HUES48 (cell line): ENCODE measurements at regions not wholly inside any gene's neighbourhood (a gene's known extent, or its start where the extent isn't known, plus 50 kb on each side); places are given as distances from the start of the nearest gene placed in this dataset.

Source experiments
- H3K27ac ChIP-seq: one replicate; pipeline ENCODE4 v1.7.0; 2013; ENCODE audit warnings: low read depth, low read length, inconsistent platforms
- H3K27me3 ChIP-seq: 2 replicates; pipeline ENCODE4 v1.6.1; 2013; ENCODE audit warnings: mild to moderate bottlenecking, low read length; ENCODE audit not compliant: control insufficient read depth, insufficient read depth
- H3K36me3 ChIP-seq: 2 replicates; pipeline ENCODE4 v1.6.1; 2013; ENCODE audit warnings: low read length; ENCODE audit not compliant: control insufficient read depth, insufficient read depth
- H3K4me1 ChIP-seq: 2 replicates; pipeline ENCODE4 v1.6.1; 2013; ENCODE audit warnings: mild to moderate bottlenecking, low read length; ENCODE audit not compliant: control insufficient read depth, insufficient read depth
- H3K4me3 ChIP-seq: 2 replicates; pipeline ENCODE4 v1.5.1; 2013; ENCODE audit warnings: mild to moderate bottlenecking, low read depth, low read length
- H3K9ac ChIP-seq: 2 replicates; pipeline ENCODE4 v1.6.1; 2013; ENCODE audit warnings: mild to moderate bottlenecking, low read depth, low read length, moderate library complexity
- H3K9me3 ChIP-seq: 2 replicates; pipeline ENCODE4 v1.6.1; 2013; ENCODE audit warnings: low read length; ENCODE audit not compliant: control insufficient read depth, insufficient read depth

- peaks cover 8% of the 10 kb centered on the region; the same call in 1 of the 2 replicates for H3K4me1 ChIP-seq
- H3K4me3 ChIP-seq = no peak overlapping the region
- H3K9ac ChIP-seq = no peak overlapping the region
- no peaks in the 10 kb centered on the region for H3K9me3 ChIP-seq
- no peaks in the 10 kb centered on the region for H3K36me3 ChIP-seq
- no peak overlapping the region for H3K27ac ChIP-seq
- H3K27me3 ChIP-seq = no peaks in the 10 kb centered on the region
Observed at GRCh38 chr13:107531816-107532215, 683.5 kb downstream of the LIG4 start.

DNA sequence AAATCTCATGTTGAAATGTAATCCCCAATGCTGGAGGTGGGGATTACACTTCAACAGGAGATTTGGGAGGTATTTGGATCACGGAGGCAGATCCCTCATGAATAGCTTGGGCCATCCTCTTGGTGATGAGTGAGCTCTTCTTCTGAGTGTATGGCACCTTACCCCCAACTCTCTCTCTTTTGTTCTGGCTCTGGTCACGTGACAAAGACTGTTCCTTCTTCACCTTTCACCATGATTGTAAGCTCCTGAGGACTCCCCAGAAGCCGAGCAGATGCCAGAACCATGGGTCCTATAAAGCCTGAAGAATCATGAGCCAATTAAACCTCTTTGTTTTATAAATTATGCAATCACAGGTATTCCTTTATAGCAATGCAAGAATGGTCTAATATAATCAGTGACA is 684.2 kb downstream of the LIG4 start:
- Histone ChIP-seq H3K27ac (no peak overlapping the region), H3K9me3 (no peaks in the 10 kb centered on the region), H3K4me3 (no peak overlapping the region), H3K4me1 (peaks cover 8% of the 10 kb centered on the region; the same call in 1 of the 2 replicates), H3K9ac (no peak overlapping the region), H3K36me3 (no peaks in the 10 kb centered on the region), H3K27me3 (no peaks in the 10 kb centered on the region)

GRCh38 chr13:107529035-107529434 is 686.3 kb downstream of the LIG4 start:
- Histone ChIP-seq H3K9me3 (no peaks in the 10 kb centered on the region), H3K27me3 (no peaks in the 10 kb centered on the region), H3K9ac (no peak overlapping the region), H3K4me3 (no peak overlapping the region), H3K36me3 (no peaks in the 10 kb centered on the region), H3K4me1 (peaks cover 8% of the 10 kb centered on the region; the same call in 1 of the 2 replicates), H3K27ac (no peak overlapping the region)

DNA sequence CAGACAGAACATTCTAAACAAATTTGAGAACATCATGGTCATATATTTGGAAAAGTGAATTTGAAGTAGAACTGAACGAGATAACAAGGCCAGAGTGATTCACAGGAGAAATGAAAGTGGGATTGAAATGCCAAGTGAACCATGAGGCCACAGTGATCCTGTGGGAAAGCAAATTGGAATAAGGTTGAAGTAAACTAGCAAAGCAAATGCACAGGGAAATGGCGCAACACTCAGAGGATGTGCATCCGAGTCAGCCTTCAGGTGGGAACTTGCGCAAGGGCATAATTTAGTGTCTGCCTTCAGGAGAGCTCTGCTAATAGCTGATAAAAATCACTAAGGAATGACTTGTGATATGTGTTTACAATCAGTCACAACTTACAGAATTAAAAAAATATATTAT is 696.6 kb downstream of the LIG4 start:
- Histone ChIP-seq H3K36me3 (no peaks in the 10 kb centered on the region), H3K27ac (no peak overlapping the region), H3K4me3 (no peak overlapping the region), H3K27me3 (no peaks in the 10 kb centered on the region), H3K9me3 (no peaks in the 10 kb centered on the region), H3K9ac (no peak overlapping the region), H3K4me1 (no peaks in the 10 kb centered on the region; the same call in 1 of the 2 replicates)

GRCh38 chr13:107518292-107518691 is 697.0 kb downstream of the LIG4 start:
- H3K27ac ChIP-seq = no peak overlapping the region
- no peak overlapping the region for H3K9ac ChIP-seq
- no peaks in the 10 kb centered on the region; the same call in 1 of the 2 replicates for H3K4me1 ChIP-seq
- no peaks in the 10 kb centered on the region for H3K9me3 ChIP-seq
- H3K27me3 ChIP-seq = no peaks in the 10 kb centered on the region
- no peaks in the 10 kb centered on the region for H3K36me3 ChIP-seq
- H3K4me3 ChIP-seq = no peak overlapping the region

- H3K4me1 ChIP-seq = peaks cover 6% of the 10 kb centered on the region
- no peak overlapping the region for H3K27ac ChIP-seq
- H3K9me3 ChIP-seq = no peaks in the 10 kb centered on the region
- H3K4me3 ChIP-seq = no peak overlapping the region
- no peak overlapping the region for H3K9ac ChIP-seq
- H3K36me3 ChIP-seq = no peaks in the 10 kb centered on the region
- H3K27me3 ChIP-seq = no peaks in the 10 kb centered on the region
Observed at GRCh38 chr13:107516517-107516916, 698.8 kb downstream of the LIG4 start.

GRCh38 chr13:107512551-107512950 is 702.8 kb downstream of the LIG4 start:
- Histone ChIP-seq H3K9ac (no peak overlapping the region), H3K4me3 (no peak overlapping the region), H3K9me3 (no peaks in the 10 kb centered on the region), H3K4me1 (peaks cover 6% of the 10 kb centered on the region), H3K27ac (no peak overlapping the region), H3K36me3 (no peaks in the 10 kb centered on the region), H3K27me3 (no peaks in the 10 kb centered on the region)

DNA sequence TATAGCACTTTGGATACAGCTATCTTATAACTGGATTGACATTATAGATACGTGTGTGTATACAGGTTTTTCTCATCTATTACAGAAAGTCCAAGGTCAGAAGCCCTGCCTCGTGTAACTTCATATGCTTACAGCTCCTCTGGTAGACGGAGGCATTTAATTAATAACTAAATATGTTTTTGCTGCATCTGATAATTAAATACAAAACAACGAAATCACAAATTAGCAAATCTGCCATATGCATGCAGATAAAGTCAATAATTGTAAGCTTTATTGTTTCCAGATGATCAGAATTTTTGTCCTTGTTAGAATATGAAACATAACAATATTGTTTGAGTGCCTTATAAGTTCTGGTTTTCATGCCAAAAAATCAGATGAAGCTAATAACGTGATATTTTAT is 717.7 kb downstream of the LIG4 start:
- H3K27me3 ChIP-seq = no peaks in the 10 kb centered on the region
- H3K36me3 ChIP-seq = no peaks in the 10 kb centered on the region
- H3K4me3 ChIP-seq = no peak overlapping the region
- H3K9ac ChIP-seq = no peak overlapping the region
- no peaks in the 10 kb centered on the region for H3K4me1 ChIP-seq
- H3K27ac ChIP-seq = no peak overlapping the region
- no peaks in the 10 kb centered on the region for H3K9me3 ChIP-seq

DNA sequence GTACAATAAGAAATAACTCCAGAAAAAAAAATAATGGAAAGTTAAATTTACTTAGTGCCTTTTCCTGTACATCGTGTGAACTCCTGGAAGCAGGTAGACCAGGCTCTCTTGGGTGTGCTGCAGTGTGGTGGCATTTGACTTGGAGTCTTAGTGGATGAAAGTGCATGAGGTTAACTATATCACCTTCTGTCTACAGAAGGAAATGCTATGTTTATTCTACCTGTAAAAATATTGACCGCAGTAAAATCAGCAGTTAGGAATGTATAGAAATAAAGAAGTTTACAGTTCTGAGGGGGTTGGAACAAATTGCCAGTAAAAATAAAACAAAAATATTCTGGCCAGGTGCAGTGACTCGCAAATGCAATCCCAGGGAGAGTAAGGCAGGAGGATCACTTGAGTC is 722.1 kb downstream of the LIG4 start:
- no peaks in the 10 kb centered on the region for H3K36me3 ChIP-seq
- no peak overlapping the region for H3K27ac ChIP-seq
- H3K27me3 ChIP-seq = no peaks in the 10 kb centered on the region
- no peaks in the 10 kb centered on the region for H3K4me1 ChIP-seq
- no peak overlapping the region for H3K4me3 ChIP-seq
- no peak overlapping the region for H3K9ac ChIP-seq
- H3K9me3 ChIP-seq = no peaks in the 10 kb centered on the region

GRCh38 chr13:107482688-107483087 is 732.6 kb downstream of the LIG4 start:
- H3K4me3 ChIP-seq = no peak overlapping the region
- H3K4me1 ChIP-seq = peaks cover 6% of the 10 kb centered on the region; the same call in 1 of the 2 replicates
- H3K36me3 ChIP-seq = no peaks in the 10 kb centered on the region
- no peaks in the 10 kb centered on the region for H3K27me3 ChIP-seq
- H3K9me3 ChIP-seq = no peaks in the 10 kb centered on the region
- no peak overlapping the region for H3K27ac ChIP-seq
- H3K9ac ChIP-seq = no peak overlapping the region

DNA sequence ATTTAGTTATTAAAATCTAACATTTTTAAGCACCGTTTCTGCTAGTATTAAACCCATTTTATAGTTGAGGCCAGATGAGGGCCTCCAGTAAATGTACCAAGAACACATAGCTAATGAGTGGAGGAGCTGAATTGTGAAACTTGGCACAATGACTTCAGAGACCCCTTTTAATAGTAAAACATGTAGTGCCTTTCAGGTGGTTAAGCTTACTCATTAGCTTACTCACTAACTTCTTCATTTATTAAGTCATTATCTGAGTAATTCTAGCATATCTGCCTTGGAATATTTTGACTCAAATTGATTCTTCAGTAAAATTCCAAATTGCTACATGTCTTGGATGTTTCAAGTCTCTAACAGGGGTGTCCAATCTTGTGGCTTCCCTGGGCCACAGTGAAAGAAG is 735.2 kb downstream of the LIG4 start:
- H3K36me3 ChIP-seq = no peaks in the 10 kb centered on the region
- no peak overlapping the region for H3K4me3 ChIP-seq
- H3K27ac ChIP-seq = no peak overlapping the region
- peaks cover 6% of the 10 kb centered on the region; the same call in 1 of the 2 replicates for H3K4me1 ChIP-seq
- no peak overlapping the region for H3K9ac ChIP-seq
- no peaks in the 10 kb centered on the region for H3K9me3 ChIP-seq
- H3K27me3 ChIP-seq = no peaks in the 10 kb centered on the region
